NCI-H2107 (cell line): ENCODE measurements at regions not wholly inside any gene's neighbourhood (a gene's known extent, or its start where the extent isn't known, plus 50 kb on each side); places are given as distances from the start of the nearest gene placed in this dataset.

Experiments
- DNase-seq: peaks from one replicate; lab custom pipeline; 2025; lab: John Stamatoyannopoulos, UW

- no peak for DNase-seq
Measured at GRCh38 chr5:67515020-67515689, 318.6 kb upstream of the CD180 start.

GRCh38 chr5:67512758-67513157 is 316.2 kb upstream of the CD180 start:
- DNase-seq = no peak

- DNase-seq = no peak
Measured at GRCh38 chr5:67511911-67512310, 315.3 kb upstream of the CD180 start.

GRCh38 chr5:67510204-67510603 is 313.6 kb upstream of the CD180 start:
- no peak for DNase-seq

- no peak for DNase-seq
Measured at GRCh38 chr5:67509402-67510186, 313.0 kb upstream of the CD180 start.

- DNase-seq = no peak
Measured at GRCh38 chr5:67506241-67506640, 309.6 kb upstream of the CD180 start.

GRCh38 chr5:67502951-67503350 is 306.4 kb upstream of the CD180 start:
- no peak for DNase-seq

GRCh38 chr5:67496051-67496450 is 299.5 kb upstream of the CD180 start:
- no peak for DNase-seq

- no peak for DNase-seq
Measured at GRCh38 chr5:67495072-67495471, 298.5 kb upstream of the CD180 start.

GRCh38 chr5:67494186-67494855 is 297.7 kb upstream of the CD180 start:
- DNase-seq = peak; percentile 36

GRCh38 chr5:67493676-67494075 is 297.1 kb upstream of the CD180 start:
- peak; percentile 15 for DNase-seq

- DNase-seq = no peak
Measured at GRCh38 chr5:67490543-67491321, 294.1 kb upstream of the CD180 start.

- no peak for DNase-seq
Measured at GRCh38 chr5:67488885-67489284, 292.3 kb upstream of the CD180 start.

GRCh38 chr5:67487862-67488261 is 291.3 kb upstream of the CD180 start:
- no peak for DNase-seq

GRCh38 chr5:67483453-67484030 is 286.9 kb upstream of the CD180 start:
- DNase-seq = no peak

- no peak for DNase-seq
Measured at GRCh38 chr5:67481362-67481761, 284.8 kb upstream of the CD180 start.

GRCh38 chr5:67478337-67478736 is 281.7 kb upstream of the CD180 start:
- no peak for DNase-seq

- no peak for DNase-seq
Measured at GRCh38 chr5:67476995-67477394, 280.4 kb upstream of the CD180 start.

GRCh38 chr5:67476531-67476930 is 279.9 kb upstream of the CD180 start:
- no peak for DNase-seq

GRCh38 chr5:67475489-67475888 is 278.9 kb upstream of the CD180 start:
- DNase-seq = no peak

GRCh38 chr5:67474597-67475238 is 278.1 kb upstream of the CD180 start:
- DNase-seq = no peak
